Trophoblast cell (in vitro differentiated cells and primary cell): ENCODE measurements at regions not wholly inside any gene's neighbourhood (a gene's known extent, or its start where the extent isn't known, plus 50 kb on each side); places are given as distances from the start of the nearest gene placed in this dataset.
"Not testable (repeated sequence)": the region's sequence is repeated elsewhere in the genome, so short reads cannot be mapped to it uniquely, and the experiment has no call there.

Experiments used
- DNase-seq, 2 donors: peaks; one replicate each; pipeline ENCODE4 v3.0.0-alpha.2; 2016
- H2AFZ ChIP-seq: 2 replicates; pipeline ENCODE4 v1.6.1; 2013; ENCODE audit warnings: low read length, moderate library complexity, mild to moderate bottlenecking; ENCODE audit not compliant: insufficient read depth, poor library complexity
- H2AK5ac ChIP-seq: 2 replicates; pipeline ENCODE4 v1.6.1; 2013; ENCODE audit warnings: mild to moderate bottlenecking, low read length
- H2BK120ac ChIP-seq: 2 replicates; pipeline ENCODE4 v1.6.1; 2013; ENCODE audit warnings: low read length, mild to moderate bottlenecking, moderate library complexity; ENCODE audit not compliant: insufficient read depth, poor library complexity
- H2BK12ac ChIP-seq: 2 replicates; pipeline ENCODE4 v1.6.1; 2013; ENCODE audit warnings: mild to moderate bottlenecking, low read length, moderate library complexity
- H2BK5ac ChIP-seq: 2 replicates; pipeline ENCODE4 v1.6.1; 2013; ENCODE audit warnings: low read length, low read depth, moderate library complexity, mild to moderate bottlenecking; ENCODE audit not compliant: poor library complexity
- H3K14ac ChIP-seq: 2 replicates; pipeline ENCODE4 v1.6.1; 2013; ENCODE audit warnings: mild to moderate bottlenecking, low read length
- H3K18ac ChIP-seq: 2 replicates; pipeline ENCODE4 v1.6.1; 2013; ENCODE audit warnings: mild to moderate bottlenecking, low read length
- H3K23ac ChIP-seq: 2 replicates; pipeline ENCODE4 v1.6.1; 2013; ENCODE audit warnings: low read length
- H3K27ac ChIP-seq: 2 replicates; pipeline ENCODE4 v1.5.1; 2013; ENCODE audit warnings: low read depth, mild to moderate bottlenecking, inconsistent platforms, low read length, moderate library complexity
- H3K27me3 ChIP-seq: 2 replicates; pipeline ENCODE4 v1.6.1; 2013; ENCODE audit warnings: inconsistent platforms, mild to moderate bottlenecking, low read length, moderate library complexity; ENCODE audit not compliant: insufficient read depth
- H3K36me3 ChIP-seq, 2 experiments: 1 replicate in 1 of 2; 2 replicates in 1 of 2; pipeline ENCODE4 v1.6.1; 2013; ENCODE audit warnings: low read length in 2 of 2, mild to moderate bottlenecking in 2 of 2, moderate library complexity in 1 of 2; ENCODE audit not compliant: insufficient read depth in 2 of 2, control insufficient read depth in 1 of 2
- H3K4ac ChIP-seq: 2 replicates; pipeline ENCODE4 v1.6.1; 2013; ENCODE audit warnings: low read depth, mild to moderate bottlenecking, low read length, moderate library complexity
- H3K4me1 ChIP-seq, 2 experiments: 1 replicate in 1 of 2; 2 replicates in 1 of 2; pipeline ENCODE4 v1.6.1; 2013; ENCODE audit warnings: low read length in 2 of 2, mild to moderate bottlenecking in 2 of 2, moderate library complexity in 1 of 2; ENCODE audit not compliant: insufficient read depth in 2 of 2, control insufficient read depth in 1 of 2
- H3K4me2 ChIP-seq: 2 replicates; pipeline ENCODE4 v1.6.1; 2013; ENCODE audit warnings: inconsistent platforms, mild to moderate bottlenecking, low read length, moderate library complexity
- H3K4me3 ChIP-seq: 2 replicates; pipeline ENCODE4 v1.5.1; 2013; ENCODE audit warnings: mild to moderate bottlenecking, low read depth, low read length, inconsistent platforms
- H3K79me1 ChIP-seq: one replicate; pipeline ENCODE4 v1.6.1; 2013; ENCODE audit warnings: low read length
- H3K79me2 ChIP-seq: 2 replicates; pipeline ENCODE4 v1.6.1; 2013; ENCODE audit warnings: low read length, mild to moderate bottlenecking; ENCODE audit not compliant: control insufficient read depth, insufficient read depth, poor library complexity
- H3K9ac ChIP-seq: 2 replicates; pipeline ENCODE4 v1.6.1; 2013; ENCODE audit warnings: mild to moderate bottlenecking, low read length
- H3K9me3 ChIP-seq: 2 replicates; pipeline ENCODE4 v1.6.1; 2013; ENCODE audit warnings: low read depth, mild to moderate bottlenecking, control low read depth, inconsistent platforms, low read length; ENCODE audit not compliant: insufficient read depth
- H4K12ac ChIP-seq: 2 replicates; pipeline ENCODE4 v1.6.1; 2013; ENCODE audit warnings: low read depth, mild to moderate bottlenecking, low read length, moderate library complexity
- H4K8ac ChIP-seq: 2 replicates; pipeline ENCODE4 v1.6.1; 2013; ENCODE audit warnings: low read depth, mild to moderate bottlenecking, low read length, moderate library complexity
- H4K91ac ChIP-seq: one replicate; pipeline ENCODE4 v1.6.1; 2013; ENCODE audit warnings: low read depth, mild to moderate bottlenecking, low read length, moderate library complexity
- WGBS: extraction: QIAGEN DNeasy Blood & Tissue Kit; methylation state at CpG from one replicate; pipeline ENCODE4 v1.1.7; 2013; ENCODE audit warnings: missing lambda C conversion rate; ENCODE audit not compliant: insufficient read length, insufficient coverage; ENCODE audit errors: extremely low coverage; 5-methylcytosine and 5-hydroxymethylcytosine counted together

- no CpG with 5 or more reads among the region's 1 CpG for WGBS
- H3K9me3 ChIP-seq, H2BK5ac ChIP-seq, H4K12ac ChIP-seq, H2AK5ac ChIP-seq, H2AFZ ChIP-seq, H3K27ac ChIP-seq, H3K18ac ChIP-seq, DNase-seq, H2BK120ac ChIP-seq, H3K23ac ChIP-seq, H4K8ac ChIP-seq, H3K79me2 ChIP-seq, H3K79me1 ChIP-seq, H3K4me3 ChIP-seq, H2BK12ac ChIP-seq, H3K4me2 ChIP-seq, H3K9ac ChIP-seq, H3K4me1 ChIP-seq, H4K91ac ChIP-seq, H3K4ac ChIP-seq, H3K14ac ChIP-seq, H3K27me3 ChIP-seq, H3K36me3 ChIP-seq: not testable (repeated sequence)
Measured at GRCh38 chr2:95671992-95672391, 80.2 kb downstream of the TRIM43 start.

DNA sequence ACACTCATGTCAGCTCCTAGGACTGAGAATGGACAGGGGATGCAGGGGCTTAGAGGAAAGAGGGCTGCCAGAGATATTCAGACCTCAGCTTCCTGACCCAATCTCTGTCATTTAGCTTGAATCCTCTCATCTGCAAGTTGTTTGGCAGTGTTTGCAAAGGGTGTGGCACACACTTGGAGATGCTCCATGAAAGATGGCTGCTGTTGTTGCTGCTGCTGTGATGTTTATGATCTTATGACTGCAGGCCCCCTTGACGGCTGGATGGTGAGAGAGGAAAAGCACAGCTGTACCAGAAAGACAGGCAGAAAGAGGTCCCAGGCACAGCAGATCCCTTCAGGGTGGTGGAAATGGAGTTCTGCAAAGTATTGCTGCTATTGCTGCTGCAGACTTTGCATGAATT lies 80.7 kb downstream of the TRIM43 start:
- WGBS = no CpG with 5 or more reads among the region's 1 CpG
- not testable (repeated sequence) for H4K8ac ChIP-seq, H2BK5ac ChIP-seq, H2BK12ac ChIP-seq, H3K14ac ChIP-seq, H3K79me1 ChIP-seq, H2BK120ac ChIP-seq, H3K27me3 ChIP-seq, H3K27ac ChIP-seq, H3K36me3 ChIP-seq, H3K79me2 ChIP-seq, H4K91ac ChIP-seq, H3K9me3 ChIP-seq, H3K23ac ChIP-seq, H3K4me3 ChIP-seq, H3K18ac ChIP-seq, H2AFZ ChIP-seq, H3K9ac ChIP-seq, H3K4ac ChIP-seq, H4K12ac ChIP-seq, H3K4me1 ChIP-seq, H3K4me2 ChIP-seq, DNase-seq, H2AK5ac ChIP-seq

- H2BK5ac ChIP-seq = no peak overlapping the region
Measured at GRCh38 chr2:95674186-95674585, 82.4 kb downstream of the TRIM43 start.

GRCh38 chr2:95676573-95676972 lies 84.8 kb downstream of the TRIM43 start:
- WGBS = no CpG with 5 or more reads among the region's 1 CpG

More at GRCh38 chr2:95674186-95674585, 82.4 kb downstream of the TRIM43 start:
- Histone ChIP-seq H3K4me1 (no peaks in the 10 kb centered on the region), H3K4ac (no peak overlapping the region), H4K91ac (no peak overlapping the region), H3K27ac (no peak overlapping the region), H3K79me1 (no peaks in the 10 kb centered on the region), H3K27me3 (no peaks in the 10 kb centered on the region), H2AFZ (no peak overlapping the region), H3K36me3 (no peaks in the 10 kb centered on the region), H4K12ac (no peak overlapping the region), H3K9ac (no peak overlapping the region), H3K79me2 (no peaks in the 10 kb centered on the region), H3K4me3 (no peak overlapping the region), H2AK5ac (no peak overlapping the region), H2BK12ac (no peak overlapping the region), H4K8ac (no peak overlapping the region), H3K14ac (no peak overlapping the region), H3K9me3 (peaks cover under 1% of the 10 kb centered on the region), H3K18ac (no peak overlapping the region), H3K23ac (no peak overlapping the region), H2BK120ac (no peak overlapping the region), H3K4me2 (no peak overlapping the region)
- DNase-seq = no peak
- no CpG with 5 or more reads among the region's 5 CpGs for WGBS

More at GRCh38 chr2:95676573-95676972, 84.8 kb downstream of the TRIM43 start:
- not testable (repeated sequence) for H3K4me2 ChIP-seq, H3K9ac ChIP-seq, H3K18ac ChIP-seq, H3K79me2 ChIP-seq, H3K27me3 ChIP-seq, H4K12ac ChIP-seq, H3K4me1 ChIP-seq, H3K4me3 ChIP-seq, H2BK12ac ChIP-seq, H2BK120ac ChIP-seq, H3K36me3 ChIP-seq, H3K23ac ChIP-seq, H3K14ac ChIP-seq, H3K9me3 ChIP-seq, H4K91ac ChIP-seq, H3K4ac ChIP-seq, H2AK5ac ChIP-seq, H4K8ac ChIP-seq, DNase-seq, H2BK5ac ChIP-seq, H2AFZ ChIP-seq, H3K79me1 ChIP-seq, H3K27ac ChIP-seq
